Skin of body (tissue), 1 donor: ENCODE measurements at regions not wholly inside any gene's neighbourhood (a gene's known extent, or its start where the extent isn't known, plus 50 kb on each side); places are given as distances from the start of the nearest gene placed in this dataset.

Experiments
- DNase-seq: peaks from one replicate; lab custom pipeline; 2025; lab: John Stamatoyannopoulos, UW

GRCh38 chr3:170780955-170781354 is 89.0 kb downstream of the RPL22L1 start:
- no peak for DNase-seq

- DNase-seq = no peak
Measured at GRCh38 chr3:170780471-170780870, 89.5 kb downstream of the RPL22L1 start.

- DNase-seq = no peak
Measured at GRCh38 chr3:170778240-170779217, 91.5 kb downstream of the RPL22L1 start.

GRCh38 chr3:170777564-170777926 is 92.5 kb downstream of the RPL22L1 start:
- no peak for DNase-seq

GRCh38 chr3:170776887-170777563 is 93.0 kb downstream of the RPL22L1 start:
- DNase-seq = no peak

- no peak for DNase-seq
Measured at GRCh38 chr3:170773682-170774425, 96.1 kb downstream of the RPL22L1 start.

- no peak for DNase-seq
Measured at GRCh38 chr3:170772175-170772574, 97.8 kb downstream of the RPL22L1 start.

GRCh38 chr3:170768334-170768801 is 101.6 kb downstream of the RPL22L1 start:
- DNase-seq = no peak

GRCh38 chr3:170767576-170767941 is 102.4 kb downstream of the RPL22L1 start:
- DNase-seq = no peak

- DNase-seq = no peak
Measured at GRCh38 chr3:170766823-170767575, 103.0 kb downstream of the RPL22L1 start.

GRCh38 chr3:170766253-170766652 is 103.7 kb downstream of the RPL22L1 start:
- no peak for DNase-seq

- peak; percentile 76 for DNase-seq
Measured at GRCh38 chr3:170765419-170766078, 104.4 kb downstream of the RPL22L1 start.

- no peak for DNase-seq
Measured at GRCh38 chr3:170764017-170764416, 106.0 kb downstream of the RPL22L1 start.

- peak; percentile 55 for DNase-seq
Measured at GRCh38 chr3:170762064-170762463, 107.9 kb downstream of the RPL22L1 start.

- DNase-seq = no peak
Measured at GRCh38 chr3:170761103-170761502, 108.9 kb downstream of the RPL22L1 start.

- no peak for DNase-seq
Measured at GRCh38 chr3:170760174-170760526, 109.8 kb downstream of the RPL22L1 start.

GRCh38 chr3:170759511-170760173 is 110.4 kb downstream of the RPL22L1 start:
- no peak for DNase-seq

- DNase-seq = no peak
Measured at GRCh38 chr3:170757038-170757437, 113.0 kb downstream of the RPL22L1 start.

- no peak for DNase-seq
Measured at GRCh38 chr3:170754311-170754693, 115.7 kb downstream of the RPL22L1 start.
